RKO (cell line): ENCODE measurements at regions not wholly inside any gene's neighbourhood (a gene's known extent, or its start where the extent isn't known, plus 50 kb on each side); places are given as distances from the start of the nearest gene placed in this dataset.

Experiments used
- DNase-seq: peaks from one replicate; pipeline ENCODE4 v3.0.0-alpha.2; 2016; ENCODE audit warnings: low spot score

DNA sequence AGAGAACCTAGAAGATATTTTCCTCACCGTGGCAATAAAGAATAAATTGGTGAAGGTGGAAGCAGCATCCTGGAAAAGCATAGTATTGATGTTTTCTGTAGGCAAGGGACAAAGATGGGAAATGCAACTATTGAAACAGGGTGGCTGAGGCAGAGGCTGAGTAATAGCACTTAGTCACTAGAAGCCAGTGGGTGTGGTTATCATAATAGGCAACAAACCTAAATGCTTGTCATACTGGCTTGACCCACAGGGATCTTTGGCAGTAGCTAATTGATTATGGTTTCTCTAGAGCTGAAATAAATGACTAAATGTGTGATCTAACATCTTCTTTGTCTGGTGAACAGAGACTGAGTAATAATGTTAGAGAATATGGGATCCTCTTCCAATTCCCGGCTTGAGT lies 353.6 kb upstream of the RPS6KA3 start:
- peak; percentile 81 for DNase-seq

DNA sequence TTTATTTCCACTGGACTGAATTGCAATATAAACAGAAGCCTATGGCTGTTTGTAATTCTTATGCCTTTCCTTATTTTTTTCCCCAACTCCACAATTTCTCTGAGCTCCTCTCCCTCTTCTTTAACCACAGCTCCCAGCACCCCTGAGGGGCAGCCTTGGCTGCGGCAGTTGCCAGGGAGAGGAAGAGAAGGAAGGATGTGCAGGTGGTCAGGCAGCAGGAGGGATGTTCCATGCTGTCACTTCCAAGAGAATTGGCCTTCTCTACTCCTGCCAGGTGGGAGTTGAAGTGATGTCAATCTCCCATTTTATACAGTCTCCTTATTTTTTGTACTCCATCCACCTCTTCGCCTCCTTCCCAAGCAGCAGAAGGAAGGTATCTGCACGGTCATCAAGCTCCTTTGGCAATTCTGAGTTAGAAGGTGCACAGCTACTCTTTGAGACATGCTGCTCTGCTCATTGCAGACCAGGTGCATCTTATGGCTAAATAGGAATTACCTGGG lies 343.3 kb upstream of the RPS6KA3 start:
- DNase-seq: no peak

DNA sequence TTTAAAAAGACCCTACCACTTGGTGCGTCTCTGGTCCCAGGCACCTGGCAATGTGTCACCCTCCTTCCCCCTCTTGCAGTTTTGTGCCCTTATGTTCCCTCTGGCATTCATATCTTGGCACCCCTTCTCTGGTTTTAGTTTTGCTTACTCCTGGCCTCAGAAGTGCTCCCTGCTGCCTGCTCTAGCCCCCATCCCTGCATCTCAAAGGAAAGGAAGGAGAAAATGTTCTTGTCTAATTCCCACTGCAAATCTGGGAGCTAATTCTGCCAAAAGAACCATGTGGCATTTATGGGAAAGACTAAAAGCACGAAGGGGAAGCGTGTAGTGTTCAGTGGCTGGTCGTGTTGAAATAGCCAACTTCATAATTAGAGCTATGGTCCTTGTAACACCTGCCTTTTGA lies 340.1 kb upstream of the RPS6KA3 start:
- no peak for DNase-seq

DNA sequence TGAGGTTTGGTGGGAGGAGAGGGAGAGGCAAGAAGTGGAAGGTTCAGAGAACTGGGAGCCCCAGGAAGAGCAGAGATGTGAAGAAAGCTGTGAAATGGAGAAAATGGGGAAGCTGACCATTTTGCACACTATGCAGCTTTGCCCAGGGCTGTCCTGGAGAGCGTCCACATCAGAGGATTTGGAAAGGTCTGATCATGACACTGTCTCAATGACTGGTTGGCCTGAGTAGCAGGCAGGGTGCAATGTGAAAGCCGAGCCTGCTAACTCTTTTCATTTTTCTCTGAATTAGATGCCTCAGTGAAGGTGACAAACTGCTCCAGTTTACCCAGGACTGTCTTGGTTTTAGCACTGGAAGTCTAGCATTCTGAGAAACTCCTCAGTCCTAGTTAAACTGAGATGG lies 330.1 kb upstream of the RPS6KA3 start:
- no peak for DNase-seq

DNA sequence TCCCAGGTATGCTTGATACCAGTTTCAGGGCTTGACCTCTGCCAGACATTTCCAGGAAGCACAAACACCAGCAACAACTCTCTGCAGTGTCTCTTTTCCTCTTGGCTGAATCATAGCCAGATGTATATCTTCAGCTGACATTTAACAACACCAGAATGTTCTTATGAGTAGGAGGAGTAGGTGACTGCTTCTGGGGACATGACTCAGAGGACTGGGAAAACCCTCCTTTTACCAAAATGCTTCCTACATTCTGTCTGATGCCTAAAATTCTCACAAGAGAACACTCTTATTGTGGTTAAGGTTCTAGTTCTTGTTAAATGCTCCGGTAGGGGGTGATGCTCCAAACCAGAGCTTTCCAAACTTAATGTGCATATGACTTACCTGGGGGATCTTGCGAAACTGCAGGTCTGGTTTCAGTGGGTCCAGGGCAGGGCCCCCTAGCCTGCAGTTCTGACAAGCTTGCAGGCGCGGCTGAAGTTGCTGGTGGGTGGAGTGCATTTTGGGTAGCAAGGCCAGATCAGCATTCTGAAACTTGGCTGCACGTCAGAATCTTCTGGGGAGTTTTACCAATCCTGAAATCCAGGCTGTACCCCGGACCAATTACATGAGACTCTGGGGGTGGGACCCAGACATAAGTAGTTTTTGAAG lies 329.3 kb upstream of the RPS6KA3 start:
- DNase-seq: no peak

DNA sequence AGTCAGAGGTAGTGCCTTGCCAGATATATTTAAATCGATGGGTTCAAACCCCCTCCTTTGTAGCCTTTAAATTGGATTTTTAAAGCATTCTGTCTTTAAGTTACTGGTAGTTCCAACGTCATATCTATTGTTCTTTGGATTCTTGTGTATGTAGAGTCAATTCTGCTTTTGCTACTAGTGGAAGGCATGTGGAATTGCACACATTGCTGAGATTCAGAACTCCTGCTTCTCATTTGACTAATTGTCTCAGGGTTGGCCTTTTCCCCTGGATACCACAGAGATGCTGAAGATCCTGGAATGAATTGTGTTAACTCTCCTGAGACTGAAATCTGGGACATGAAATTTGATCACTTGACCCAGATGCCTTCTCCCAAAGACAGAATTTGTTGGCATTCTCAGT lies 328.3 kb upstream of the RPS6KA3 start:
- DNase-seq: peak; percentile 43

DNA sequence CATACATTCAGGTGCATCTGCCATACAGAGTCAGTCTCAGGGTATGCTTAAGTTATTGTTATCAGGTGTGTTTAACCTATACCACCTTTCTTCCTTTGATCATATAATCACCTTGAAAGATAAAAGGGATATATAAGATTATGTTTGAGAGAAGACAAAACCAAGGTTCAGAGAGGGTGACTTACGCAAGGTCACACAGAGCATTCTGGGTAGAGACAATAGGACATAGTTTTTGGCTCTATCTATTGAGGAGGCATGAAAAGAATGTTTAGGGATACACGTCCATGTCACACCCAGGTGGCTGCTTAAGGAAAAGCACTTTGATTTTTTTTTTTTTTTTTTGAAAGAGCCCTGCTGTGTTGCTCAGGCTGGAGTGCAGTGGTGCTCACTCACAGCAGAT lies 327.1 kb upstream of the RPS6KA3 start:
- no peak for DNase-seq

DNA sequence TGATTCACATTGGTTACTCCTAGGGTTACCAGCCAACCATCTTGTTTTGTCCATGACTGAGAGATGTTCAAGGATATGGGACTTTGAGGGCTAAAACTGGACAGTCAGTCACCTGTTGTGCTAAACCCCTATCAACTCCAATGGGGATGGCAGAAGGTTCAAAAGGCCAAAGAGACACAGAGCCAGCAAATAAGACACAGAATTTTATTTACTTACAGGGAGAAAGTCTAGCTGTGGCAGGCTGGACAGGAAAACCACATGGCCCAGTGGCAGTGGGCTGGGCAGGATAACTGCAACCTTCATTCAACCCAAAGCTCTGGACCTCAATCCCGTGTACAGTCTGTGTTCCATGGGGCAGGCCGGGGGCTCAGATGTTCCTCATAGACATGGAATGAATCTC lies 326.7 kb upstream of the RPS6KA3 start:
- DNase-seq: no peak

DNA sequence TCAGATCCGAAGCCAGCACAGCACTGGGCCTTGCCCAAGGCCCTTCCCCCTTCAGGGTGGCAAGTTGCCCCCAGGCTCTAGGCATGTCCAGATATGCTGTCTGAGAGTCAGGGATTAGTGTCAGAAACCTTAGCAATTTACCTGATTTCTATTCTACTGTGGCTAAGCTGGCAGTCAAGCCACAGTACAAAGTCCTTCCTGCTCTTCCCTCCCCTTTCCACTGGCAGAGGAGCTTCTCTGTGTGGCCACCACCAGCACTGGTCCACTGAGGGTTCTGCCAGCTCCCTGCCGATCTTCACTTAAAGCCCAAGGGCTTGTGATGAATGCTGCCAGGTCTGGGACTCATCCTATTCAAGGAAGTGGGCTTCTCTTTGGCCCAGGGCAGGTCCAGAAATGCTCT lies 324.5 kb upstream of the RPS6KA3 start:
- DNase-seq: no peak

DNA sequence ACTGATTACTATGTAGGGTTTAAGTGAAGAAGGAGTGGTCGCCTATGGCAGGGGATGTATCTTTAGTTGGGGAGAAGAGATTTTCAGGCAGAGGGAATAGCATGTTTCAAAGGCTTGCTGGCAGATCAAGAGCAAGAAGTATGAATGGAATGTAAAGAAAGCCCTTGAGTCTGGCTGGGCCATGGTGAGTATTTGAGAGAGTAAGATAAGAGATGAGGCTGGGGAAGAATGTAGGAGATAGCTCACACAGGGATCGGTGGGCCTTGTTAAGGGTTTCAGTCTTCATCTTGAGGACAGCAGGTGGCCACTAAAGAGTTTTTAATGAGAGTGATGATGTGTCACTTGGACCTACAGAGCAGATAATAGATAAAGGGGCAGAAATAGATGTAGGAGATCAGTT lies 319.1 kb upstream of the RPS6KA3 start:
- no peak for DNase-seq

DNA sequence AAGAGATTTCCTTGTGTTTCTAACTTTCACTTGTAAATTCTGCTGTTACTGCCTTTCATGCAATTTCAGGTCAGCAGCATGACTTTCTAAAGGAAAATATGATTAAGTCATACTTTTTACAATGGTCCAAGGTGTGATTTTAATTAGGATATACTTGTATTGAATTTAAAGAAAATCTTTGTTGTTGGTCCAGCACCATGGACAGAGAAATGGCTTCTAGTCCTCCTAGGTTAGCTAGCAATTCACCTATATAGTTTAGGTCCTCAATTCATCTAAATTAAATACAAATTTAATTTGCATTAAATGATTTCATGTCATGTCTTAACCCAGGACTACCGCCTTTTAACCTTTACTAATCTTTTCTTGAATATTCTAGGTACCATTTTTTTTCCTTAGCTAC lies 304.9 kb upstream of the RPS6KA3 start:
- peak; percentile 23 for DNase-seq

DNA sequence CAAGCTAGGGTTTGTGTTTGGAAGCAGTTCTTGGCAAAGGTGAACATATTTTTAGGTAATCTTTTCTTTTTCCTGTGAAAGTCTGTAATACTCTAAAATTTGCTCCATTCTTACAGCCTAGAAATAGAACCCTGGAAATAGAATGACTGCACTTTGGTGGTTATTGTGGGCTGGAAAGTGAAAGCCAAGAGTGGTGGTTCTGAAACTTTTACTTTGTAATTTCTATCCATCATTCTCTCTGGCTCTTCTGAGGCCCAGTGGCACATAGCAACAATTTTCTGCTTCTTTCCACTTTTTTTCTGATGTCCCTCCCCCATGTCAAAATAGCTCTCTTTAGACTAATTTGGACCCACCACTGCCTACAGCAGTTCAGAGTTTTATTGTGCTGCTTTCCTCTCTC lies 300.4 kb upstream of the RPS6KA3 start:
- DNase-seq: no peak

DNA sequence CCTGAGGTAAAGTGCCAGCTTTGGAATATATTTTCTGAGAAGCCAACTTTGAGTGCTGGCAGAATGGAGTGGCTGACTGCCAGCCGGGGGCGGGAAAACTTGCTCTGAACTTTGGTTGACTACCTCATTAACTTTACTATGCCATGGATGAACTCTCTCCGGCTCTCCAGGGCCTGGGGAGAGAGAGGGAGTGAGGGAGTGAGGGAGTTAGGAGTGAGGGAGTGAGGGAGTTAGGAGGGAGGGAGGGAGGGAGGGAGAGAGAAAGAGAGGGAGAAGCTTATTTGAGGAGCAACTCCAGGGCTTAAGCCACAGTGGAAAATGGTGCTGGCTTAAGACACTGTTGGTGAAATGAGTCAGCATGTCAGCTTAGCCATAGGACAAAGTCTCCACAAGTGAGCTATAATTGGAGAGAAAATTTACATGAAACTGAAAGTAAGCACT lies 280.9 kb upstream of the RPS6KA3 start:
- peak; percentile 44 for DNase-seq

DNA sequence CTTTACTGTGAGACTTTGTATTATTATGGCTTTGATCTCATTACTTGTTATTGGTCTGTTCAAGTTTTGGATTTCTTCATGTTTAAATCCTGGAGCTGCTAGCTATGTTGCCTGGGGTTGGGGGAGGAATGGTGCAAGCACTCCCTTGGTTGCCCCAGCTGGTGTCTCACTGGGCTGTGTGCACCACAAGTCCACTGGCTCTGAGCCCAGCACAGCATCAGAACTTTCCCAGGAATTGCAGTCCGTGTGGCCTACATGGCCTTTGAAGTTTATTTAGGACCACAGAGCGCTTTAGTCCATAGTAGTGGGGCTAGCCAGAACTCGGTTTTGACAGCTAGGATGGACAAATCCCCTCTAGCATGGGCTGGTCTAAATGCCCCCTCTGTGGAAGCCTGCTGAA lies 278.8 kb upstream of the RPS6KA3 start:
- DNase-seq: no peak

DNA sequence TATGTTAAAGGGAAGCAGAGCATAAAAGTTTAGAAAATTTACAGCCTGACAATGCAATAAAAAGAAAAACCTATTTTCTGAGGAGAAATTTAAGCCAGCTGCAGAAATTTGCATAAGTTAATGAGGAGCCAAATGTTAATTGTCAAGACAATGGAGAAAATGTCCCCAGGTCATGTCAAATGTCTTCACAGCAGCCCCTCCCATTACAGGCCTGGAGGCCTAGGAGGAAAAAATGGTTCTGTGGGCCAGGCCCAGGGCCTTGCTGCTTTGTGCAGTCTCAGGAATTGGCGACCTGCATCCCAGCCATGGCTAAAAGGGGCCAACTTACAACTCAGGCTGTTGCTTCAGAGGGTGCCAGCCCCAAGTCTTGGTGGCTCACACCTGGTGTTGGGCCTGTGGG lies 275.4 kb upstream of the RPS6KA3 start:
- no peak for DNase-seq

DNA sequence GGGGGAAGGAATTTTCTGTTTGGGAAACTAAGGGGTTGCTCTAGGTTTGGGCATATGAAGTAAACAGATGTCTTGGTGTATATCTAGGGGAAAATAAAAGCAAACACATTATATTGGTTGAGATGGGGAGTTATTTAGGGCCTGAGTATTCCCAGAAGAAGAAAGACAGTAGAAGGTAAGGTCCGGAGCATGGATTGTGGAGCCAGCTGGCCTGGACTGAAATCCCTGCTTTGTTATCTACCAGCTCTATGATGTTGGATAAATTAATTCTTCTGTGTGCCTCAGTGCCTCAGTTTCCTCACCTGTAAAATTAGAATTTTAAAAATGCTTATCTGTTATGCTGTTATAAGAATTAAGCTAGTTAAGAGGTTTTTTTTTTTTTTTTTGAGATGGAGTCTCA lies 272.3 kb upstream of the RPS6KA3 start:
- DNase-seq: no peak

DNA sequence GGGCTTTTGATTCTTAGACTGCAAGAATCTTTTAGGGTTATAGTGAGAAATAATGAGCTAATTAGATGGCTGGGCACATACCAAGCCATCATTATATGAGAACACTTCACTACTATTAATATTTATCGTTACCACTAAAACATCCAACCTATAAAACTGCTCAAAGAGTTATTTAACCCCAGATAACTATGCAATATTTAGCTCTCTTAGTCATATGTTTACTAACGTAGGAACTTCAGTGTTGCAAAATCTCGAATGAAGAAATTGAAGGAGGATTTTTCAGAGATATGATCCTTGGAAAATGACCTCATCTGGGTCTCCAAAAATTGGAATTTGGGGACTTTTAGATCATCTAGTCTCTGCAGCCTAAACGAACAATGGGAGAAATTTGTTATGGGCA lies 265.0 kb upstream of the RPS6KA3 start:
- no peak for DNase-seq

DNA sequence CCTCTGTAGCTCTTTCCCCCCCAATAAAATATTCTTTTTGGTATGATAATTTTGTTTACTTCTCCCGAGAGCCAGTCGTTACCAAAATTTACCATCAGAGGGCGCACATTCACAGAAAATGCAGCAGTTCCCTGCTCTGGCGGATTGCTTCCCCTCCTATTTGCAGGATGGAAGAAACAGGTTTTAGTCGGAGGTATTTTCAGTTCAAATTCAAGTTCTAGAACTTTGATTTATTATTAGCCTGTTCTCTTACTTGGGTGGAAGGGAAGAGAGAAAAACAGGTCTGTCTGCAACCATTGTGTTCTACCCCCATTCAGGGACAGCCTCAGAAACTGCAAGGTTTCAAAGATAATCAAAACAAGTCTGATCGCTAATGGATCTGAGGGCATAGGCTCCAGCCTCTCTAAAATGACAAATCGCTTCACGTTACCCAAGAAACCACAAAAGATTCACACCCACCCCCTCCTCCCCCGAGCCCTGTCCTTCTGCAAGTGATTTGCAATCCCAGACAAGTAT lies 263.8 kb upstream of the RPS6KA3 start:
- DNase-seq: peak; percentile 49

DNA sequence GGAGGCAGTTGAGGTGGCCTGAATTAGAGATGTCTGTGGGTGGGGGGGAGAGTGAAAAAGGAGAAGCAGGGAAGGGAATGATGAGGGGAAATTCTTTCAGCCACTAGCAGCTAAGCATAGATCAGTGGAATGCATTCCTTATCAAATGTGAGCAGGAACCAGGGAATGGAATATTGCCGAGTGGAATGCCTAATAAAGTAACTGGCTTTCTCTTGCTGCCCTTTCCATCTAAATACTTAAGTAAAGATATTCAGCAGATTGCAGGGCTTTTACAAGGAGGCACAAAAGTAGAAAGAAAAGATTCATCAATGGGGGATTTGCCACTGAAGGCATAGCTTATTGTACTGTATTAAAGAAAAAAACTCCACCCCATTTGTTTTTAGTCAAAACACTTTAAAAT lies 263.0 kb upstream of the RPS6KA3 start:
- no peak for DNase-seq

DNA sequence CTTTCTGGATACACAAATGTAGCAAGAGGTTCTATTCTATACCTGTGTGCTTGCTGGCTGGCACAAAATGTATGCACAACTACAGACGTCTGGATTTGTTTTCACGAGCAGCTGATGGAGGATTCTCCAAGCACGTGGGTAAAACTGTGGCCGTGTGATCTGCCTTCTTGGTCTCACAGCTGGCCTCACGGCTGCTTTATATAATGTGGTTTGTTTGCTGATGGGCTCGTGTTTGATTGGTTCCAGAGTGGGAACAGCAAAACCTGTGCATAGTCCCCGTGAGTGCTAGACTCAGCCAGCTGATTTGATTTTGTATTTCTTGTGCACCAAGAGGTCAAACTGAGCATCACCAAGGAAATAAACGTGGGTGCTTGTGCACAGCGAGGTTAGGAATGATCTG lies 262.6 kb upstream of the RPS6KA3 start:
- no peak for DNase-seq

DNA sequence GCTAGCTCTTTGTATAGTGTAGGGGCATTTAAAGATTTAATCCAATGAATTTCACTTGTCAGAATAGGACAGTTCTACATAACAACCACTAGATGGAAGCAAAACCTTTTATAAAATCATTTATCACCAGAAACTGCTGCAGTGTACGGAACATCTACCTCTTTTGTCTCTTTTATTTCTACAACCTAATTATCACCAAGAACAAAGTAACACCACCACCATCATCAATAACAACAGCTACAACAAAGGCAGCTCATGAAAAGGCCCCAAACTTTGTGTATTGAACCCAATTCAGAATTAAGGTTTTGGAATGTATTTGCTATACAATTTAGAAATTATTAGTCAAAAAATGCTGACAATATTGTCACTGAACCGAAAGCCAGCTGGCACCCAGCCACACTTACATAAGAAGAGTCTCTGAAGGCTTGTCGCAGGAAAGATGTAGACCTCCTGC lies 260.9 kb upstream of the RPS6KA3 start:
- DNase-seq: peak; percentile 67

DNA sequence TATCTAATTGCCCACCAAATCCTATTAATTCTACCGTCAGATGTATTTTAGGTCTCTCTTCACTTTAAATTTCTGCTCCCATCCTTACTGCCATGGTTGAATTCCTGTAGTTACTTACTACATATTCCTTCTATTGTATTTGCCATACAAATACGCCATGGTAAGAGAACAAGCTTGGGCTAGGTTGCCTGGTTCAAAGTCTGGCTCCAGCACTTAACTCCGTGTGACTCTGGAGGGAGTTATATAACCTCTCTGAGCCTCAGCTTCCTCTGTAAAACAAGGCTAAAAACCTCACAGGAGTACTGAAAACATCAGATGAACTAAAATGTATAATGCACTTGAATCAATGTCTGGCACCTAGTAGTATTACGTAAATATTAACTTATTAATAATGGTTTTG lies 260.3 kb upstream of the RPS6KA3 start:
- no peak for DNase-seq

DNA sequence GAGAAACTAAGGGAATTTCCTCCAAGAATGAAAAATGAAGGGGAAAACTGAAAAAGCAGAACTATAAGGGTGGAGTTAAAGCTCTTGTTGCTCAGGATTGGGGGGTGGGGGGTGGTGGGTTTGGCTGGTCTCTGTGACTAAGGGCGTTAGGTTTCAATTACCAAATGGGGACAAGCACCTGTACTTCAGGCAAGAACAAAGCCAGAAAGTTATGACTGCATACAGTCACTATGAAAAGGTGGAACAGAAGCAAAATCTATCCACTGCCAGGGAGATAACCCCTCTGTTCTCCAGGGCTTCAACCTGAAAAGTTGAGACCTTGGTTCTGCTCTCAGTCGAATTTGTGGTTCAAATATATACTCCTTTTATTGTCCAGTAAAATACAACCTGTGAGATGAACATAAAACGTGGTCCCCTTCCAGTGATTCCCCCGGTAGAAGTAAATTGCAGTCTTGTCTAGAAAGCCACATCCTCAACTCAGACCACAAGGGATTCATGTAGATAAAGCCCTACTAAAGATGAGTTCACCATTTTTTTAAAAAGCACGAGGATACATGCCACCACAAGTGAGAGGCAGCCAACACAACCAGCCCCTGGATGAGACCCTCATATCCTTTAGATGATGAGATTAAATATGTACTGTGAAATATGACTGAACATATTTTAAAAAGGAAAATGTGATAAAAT lies 257.1 kb upstream of the RPS6KA3 start:
- DNase-seq: no peak

DNA sequence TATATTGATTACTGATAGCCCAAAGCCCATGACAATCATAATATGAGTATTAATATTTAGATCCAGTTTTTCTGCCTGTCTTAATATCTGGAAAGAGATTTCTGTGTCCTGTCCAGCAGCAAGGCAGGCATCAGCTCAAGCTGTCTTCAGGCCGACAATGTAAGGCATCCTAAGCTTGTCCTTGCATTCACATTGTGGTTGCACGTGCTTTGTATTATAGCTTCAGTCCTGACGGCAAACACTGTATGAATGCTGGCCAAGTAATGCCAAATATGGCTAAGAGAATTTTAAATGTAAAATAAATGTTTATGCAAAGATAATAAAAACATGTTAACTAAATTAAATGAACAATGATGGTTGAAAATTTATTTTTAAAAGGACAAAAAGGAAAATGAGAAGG lies 255.7 kb upstream of the RPS6KA3 start:
- DNase-seq: no peak
